ENCODE measurements at regions not wholly inside any gene's neighbourhood (a gene's known extent, or its start where the extent isn't known, plus 50 kb on each side); places are given as distances from the start of the nearest gene placed in this dataset.

DNA sequence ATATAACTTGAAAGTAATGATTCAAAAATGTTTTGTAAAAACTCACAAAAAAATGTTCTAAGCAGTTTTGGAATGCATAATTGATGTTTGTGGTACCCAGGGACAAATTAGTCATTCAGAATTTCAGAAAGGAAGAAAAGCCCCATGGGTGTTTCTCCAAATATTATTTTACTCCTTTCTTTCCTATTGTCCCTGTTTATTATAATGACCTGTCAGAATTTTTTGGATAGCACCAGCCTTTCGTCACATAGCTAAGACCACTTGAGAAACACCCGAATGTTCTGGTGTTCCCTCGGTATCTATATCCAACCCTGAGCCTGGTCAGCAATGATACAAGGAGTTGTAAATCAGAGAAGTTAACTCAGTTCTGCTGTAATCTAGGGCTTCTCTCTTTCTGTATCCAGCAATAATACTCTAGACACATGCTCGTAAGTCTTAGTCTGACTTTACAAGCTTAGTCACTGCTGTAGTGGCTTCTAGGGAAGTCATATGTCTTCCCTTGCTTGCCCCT is 64.8 kb upstream of the MEOX2 start:
- peak overlapping the region in 8 of 12 donors; percentile 14 to 71 (median 23) for H3K27ac ChIP-seq
- WGBS, 4 donors: 34 to 55% (median 41%) methylated on average over 4 of the region's 4 CpGs
- H3K4me3 ChIP-seq: no peak overlapping the region
- no peaks in the 10 kb centered on the region for H3K36me3 ChIP-seq
- intact Hi-C loops (cut with DNase I): no loop called here
- TF ChIP-seq, protein P1, sequence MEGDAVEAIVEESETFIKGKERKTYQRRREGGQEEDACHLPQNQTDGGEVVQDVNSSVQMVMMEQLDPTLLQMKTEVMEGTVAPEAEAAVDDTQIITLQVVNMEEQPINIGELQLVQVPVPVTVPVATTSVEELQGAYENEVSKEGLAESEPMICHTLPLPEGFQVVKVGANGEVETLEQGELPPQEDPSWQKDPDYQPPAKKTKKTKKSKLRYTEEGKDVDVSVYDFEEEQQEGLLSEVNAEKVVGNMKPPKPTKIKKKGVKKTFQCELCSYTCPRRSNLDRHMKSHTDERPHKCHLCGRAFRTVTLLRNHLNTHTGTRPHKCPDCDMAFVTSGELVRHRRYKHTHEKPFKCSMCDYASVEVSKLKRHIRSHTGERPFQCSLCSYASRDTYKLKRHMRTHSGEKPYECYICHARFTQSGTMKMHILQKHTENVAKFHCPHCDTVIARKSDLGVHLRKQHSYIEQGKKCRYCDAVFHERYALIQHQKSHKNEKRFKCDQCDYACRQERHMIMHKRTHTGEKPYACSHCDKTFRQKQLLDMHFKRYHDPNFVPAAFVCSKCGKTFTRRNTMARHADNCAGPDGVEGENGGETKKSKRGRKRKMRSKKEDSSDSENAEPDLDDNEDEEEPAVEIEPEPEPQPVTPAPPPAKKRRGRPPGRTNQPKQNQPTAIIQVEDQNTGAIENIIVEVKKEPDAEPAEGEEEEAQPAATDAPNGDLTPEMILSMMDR (IDR thresholded peaks at IDR 0.05): no peak
- TF ChIP-seq POLR2A (IDR thresholded peaks at IDR 0.05): no peak
- peaks cover 0 to 37% (median 16%) of the 10 kb centered on the region in 12 donors for H3K4me1 ChIP-seq
- ATAC-seq (peak; percentile 61 to 87 (median 78)), DNase-seq (no peak)
- no peaks in the 10 kb centered on the region for H3K27me3 ChIP-seq
- no peaks in the 10 kb centered on the region for H3K9me3 ChIP-seq

DNA sequence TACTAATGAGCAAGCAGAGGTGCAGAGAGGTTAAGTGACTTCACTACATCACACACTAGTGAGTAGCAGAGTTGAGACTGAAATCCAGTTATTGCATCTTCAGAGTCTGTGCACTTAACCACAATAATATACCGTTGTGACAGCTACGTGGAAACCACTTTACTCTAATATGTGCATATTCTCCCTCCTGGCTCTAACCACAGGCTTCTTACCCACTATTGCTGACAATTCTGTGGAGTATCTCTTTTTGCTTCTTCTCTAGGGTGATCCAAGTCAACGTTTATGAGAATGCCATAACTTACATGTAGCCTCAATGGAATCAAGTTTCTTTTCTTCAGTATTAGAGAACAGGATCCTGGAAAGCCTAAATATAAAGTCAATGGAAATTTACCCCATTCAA is 64.2 kb upstream of the MEOX2 start:
- no peaks in the 10 kb centered on the region for H3K36me3 ChIP-seq
- no peak for TF ChIP-seq POLR2A (IDR thresholded peaks at IDR 0.05)
- TF ChIP-seq, protein P1 (IDR thresholded peaks at IDR 0.05): no peak
- H3K4me3 ChIP-seq: no peak overlapping the region
- 76 to 83% (median 80%) methylated on average over 3 of the region's 3 CpGs for WGBS, 4 donors
- peak overlapping the region in 3 of 12 donors; percentile 32 to 71 (median 43) for H3K27ac ChIP-seq
- DNase-seq (no peak), ATAC-seq (no peak)
- intact Hi-C loops (cut with DNase I): no loop called here
- peaks cover 0 to 38% (median 16%) of the 10 kb centered on the region in 12 donors for H3K4me1 ChIP-seq
- H3K9me3 ChIP-seq: no peaks in the 10 kb centered on the region
- H3K27me3 ChIP-seq: no peaks in the 10 kb centered on the region

DNA sequence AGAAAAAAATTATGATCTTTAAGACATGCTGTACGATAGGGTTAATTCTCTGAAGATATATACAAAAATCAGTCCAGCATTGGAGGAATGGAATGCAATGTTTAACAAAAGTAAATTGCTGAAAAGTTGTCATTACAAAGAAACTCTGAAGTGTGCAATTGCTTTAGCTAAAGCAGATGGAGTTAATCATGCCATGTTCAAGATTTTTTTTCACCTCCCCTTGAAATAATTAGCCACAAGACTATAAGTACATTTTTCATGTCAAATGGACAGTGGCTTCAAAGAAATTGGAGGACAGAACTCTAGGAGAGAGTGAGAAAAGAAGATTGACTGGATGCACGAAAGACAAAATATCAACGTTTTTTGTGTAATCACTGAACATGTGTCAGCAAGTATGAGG is 63.1 kb upstream of the MEOX2 start:
- 79 to 86% (median 85%) methylated on average over 3 of the region's 3 CpGs for WGBS, 4 donors
- Histone ChIP-seq H3K27ac (no peak overlapping the region), H3K36me3 (no peaks in the 10 kb centered on the region), H3K4me1 (peaks cover 0 to 38% (median 16%) of the 10 kb centered on the region in 12 donors), H3K27me3 (no peaks in the 10 kb centered on the region), H3K4me3 (no peak overlapping the region), H3K9me3 (no peaks in the 10 kb centered on the region)
- no peak for ATAC-seq
- no peak for TF ChIP-seq POLR2A (IDR thresholded peaks at IDR 0.05)
- TF ChIP-seq, protein P1 (IDR thresholded peaks at IDR 0.05): no peak
- no peak for DNase-seq
- intact Hi-C loops (cut with DNase I): no loop called here

DNA sequence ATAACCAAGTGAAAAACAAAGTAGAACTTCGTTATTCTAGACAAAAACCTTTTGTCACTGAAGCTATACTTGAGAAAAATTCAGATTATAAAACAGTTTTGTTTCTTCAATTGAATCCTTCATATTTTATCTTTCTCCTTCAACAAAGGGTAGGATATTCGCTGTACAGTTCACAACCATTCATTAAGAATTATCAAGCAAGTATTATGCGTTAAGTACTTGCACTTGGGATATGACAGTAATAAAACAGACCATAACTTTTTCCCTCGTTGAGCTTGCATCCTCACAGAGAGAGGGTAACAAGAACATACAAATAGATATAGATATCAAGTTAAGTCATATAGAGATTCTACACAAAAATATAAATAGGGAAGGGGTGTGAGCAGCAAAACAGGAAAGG is 61.2 kb upstream of the MEOX2 start:
- DNase-seq: no peak
- H3K9me3 ChIP-seq: no peaks in the 10 kb centered on the region
- peak overlapping the region in 9 of 12 donors; percentile 3 to 67 (median 36) for H3K27ac ChIP-seq
- H3K36me3 ChIP-seq: no peaks in the 10 kb centered on the region
- H3K27me3 ChIP-seq: no peaks in the 10 kb centered on the region
- no peak for TF ChIP-seq POLR2A (IDR thresholded peaks at IDR 0.05)
- TF ChIP-seq, protein P1 (IDR thresholded peaks at IDR 0.05): no peak
- peak in 1 of 4 donors; percentile 18 for ATAC-seq
- peaks cover 0 to 38% (median 16%) of the 10 kb centered on the region in 12 donors for H3K4me1 ChIP-seq
- no peak overlapping the region for H3K4me3 ChIP-seq
- WGBS, 4 donors: 25 to 39% (median 36%) methylated on average over 4 of the region's 4 CpGs
- intact Hi-C loops (cut with DNase I): no loop called here
